Stomach (tissue), 8 donors: ENCODE measurements at regions not wholly inside any gene's neighbourhood (a gene's known extent, or its start where the extent isn't known, plus 50 kb on each side); places are given as distances from the start of the nearest gene placed in this dataset.

Source experiments
- DNase-seq, 2 donors: peaks; one replicate each; pipeline versions ENCODE4 v3.0.0 to v3.0.0-alpha.2; 2013 to 2019
- H3K27ac ChIP-seq, 5 donors: fragments of 200-600 bp in 4 of 5; sonication (generic) in 4 of 5; one replicate each; pipeline ENCODE4 v1.5.1; 2013 to 2019; ENCODE audit warnings: mild to moderate bottlenecking in 1 of 5, moderate library complexity in 1 of 5
- H3K27me3 ChIP-seq, 3 donors: fragments of 200-600 bp; sonication (generic); one replicate each; pipeline ENCODE4 v1.5.1; 2017 to 2019; ENCODE audit warnings: mixed run types in 1 of 3
- H3K36me3 ChIP-seq, 4 donors: fragments of 200-600 bp; sonication (generic); 1 replicate in 3 of 4; 2 replicates in 1 of 4; pipeline ENCODE4 v1.5.1; 2016 to 2019
- H3K4me1 ChIP-seq, 4 donors: fragments of 200-600 bp; sonication (generic); one replicate each; pipeline ENCODE4 v1.5.1; 2016 to 2019
- H3K4me3 ChIP-seq, 4 donors: fragments of 200-600 bp; sonication (generic) in 3 of 4; one replicate each; pipeline ENCODE4 v1.5.1; 2016 to 2019; ENCODE audit warnings: mild to moderate bottlenecking in 1 of 4
- H3K9me3 ChIP-seq, 4 donors: fragments of 200-600 bp; sonication (generic); one replicate each; pipeline ENCODE4 v1.5.1; 2016 to 2019
- CTCF ChIP-seq, 7 experiments: fragments of 450-650 bp in 4 of 7; fragments of 200-600 bp in 3 of 7; sonication (generic) in 3 of 7; IDR thresholded peaks; one replicate each; pipeline ENCODE4 v1.5.1; 2016 to 2019; ENCODE audit warnings: antibody characterized with exemption in 7 of 7, control low read depth in 2 of 7, mild to moderate bottlenecking in 1 of 7
- EP300 ChIP-seq: sonication (generic); formaldehyde crosslinking; IDR thresholded peaks from one replicate; pipeline ENCODE4 v1.6.1; 2017; ENCODE audit warnings: antibody characterized with exemption
- POLR2A ChIP-seq, 4 donors: fragments of 450-650 bp; IDR thresholded peaks; one replicate each; pipeline ENCODE4 v1.6.1; 2016; ENCODE audit warnings: antibody characterized with exemption in 4 of 4, control low read depth in 2 of 4, mild to moderate bottlenecking in 1 of 4, moderate library complexity in 1 of 4
- POLR2AphosphoS5 ChIP-seq, 3 donors: sonication (generic); formaldehyde crosslinking; IDR thresholded peaks; one replicate each; pipeline ENCODE4 v1.6.1; 2016; ENCODE audit warnings: antibody characterized with exemption in 3 of 3
- WGBS, 5 donors: extraction: QIAGEN DNeasy Blood & Tissue Kit in 3 of 5; methylation state at CpG; one replicate each; pipeline versions ENCODE4 v1.1.5 to v1.1.7; 2013 to 2018; 5-methylcytosine and 5-hydroxymethylcytosine counted together
- intact Hi-C: fragments of 100-400 bp; cut with DNase I; formaldehyde crosslinking; loops from one replicate; pipeline ENCODE4 v1.15.1; 2023; ENCODE audit warnings: low total_unique reads
- donor health status: healthy with polysubstance abuse.
- donor health status: Bipolar disorder and iron deficiency.
- donor health status: healthy.

- no peak for TF ChIP-seq EP300
- no peak for TF ChIP-seq POLR2AphosphoS5 (IDR thresholded peaks at IDR 0.05)
- no peak for DNase-seq
- Histone ChIP-seq H3K36me3 (no peaks in the 10 kb centered on the region), H3K4me3 (no peak overlapping the region), H3K27ac (no peak overlapping the region), H3K4me1 (no peaks in the 10 kb centered on the region), H3K27me3 (peaks cover 0 to 18% (median 0%) of the 10 kb centered on the region in 3 donors), H3K9me3 (no peaks in the 10 kb centered on the region)
- intact Hi-C loops, result no loop called here
- WGBS, 5 donors, result 74 to 82% (median 79%) methylated on average over 13 of the region's 13 CpGs
Measured at GRCh38 chr10:128422190-128422589, 296.0 kb upstream of the MKI67 start.

- WGBS, 5 donors, result 84 to 94% (median 89%) methylated on average over 5 of the region's 5 CpGs
- TF ChIP-seq POLR2AphosphoS5 (IDR thresholded peaks at IDR 0.05) (no peak), CTCF (IDR thresholded peaks at IDR 0.05) (no peak), POLR2A (IDR thresholded peaks at IDR 0.05) (no peak), EP300 (no peak)
Measured at GRCh38 chr10:128422999-128423398, 296.8 kb upstream of the MKI67 start.

GRCh38 chr10:128429321-128429720 is 303.1 kb upstream of the MKI67 start:
- WGBS, 5 donors, result 67 to 78% (median 72%) methylated on average over 10 of the region's 10 CpGs
- Histone ChIP-seq H3K4me1 (no peaks in the 10 kb centered on the region), H3K4me3 (no peak overlapping the region), H3K36me3 (no peaks in the 10 kb centered on the region), H3K9me3 (no peaks in the 10 kb centered on the region), H3K27ac (no peak overlapping the region), H3K27me3 (peaks cover 0 to 31% (median 0%) of the 10 kb centered on the region in 3 donors)
- no peak for DNase-seq
- TF ChIP-seq POLR2AphosphoS5 (IDR thresholded peaks at IDR 0.05), result no peak
- TF ChIP-seq CTCF (IDR thresholded peaks at IDR 0.05), result no peak
- no peak for TF ChIP-seq EP300
- TF ChIP-seq POLR2A (IDR thresholded peaks at IDR 0.05), result no peak
- intact Hi-C loops, result no loop called here

More at GRCh38 chr10:128422999-128423398, 296.8 kb upstream of the MKI67 start:
- no peak overlapping the region for H3K27ac ChIP-seq
- H3K4me1 ChIP-seq, result no peaks in the 10 kb centered on the region
- H3K4me3 ChIP-seq, result no peak overlapping the region
- H3K36me3 ChIP-seq, result no peaks in the 10 kb centered on the region
- no peak for DNase-seq
- no peaks in the 10 kb centered on the region for H3K9me3 ChIP-seq
- intact Hi-C loops, result no loop called here
- H3K27me3 ChIP-seq, result peaks cover 0 to 22% (median 0%) of the 10 kb centered on the region in 3 donors

GRCh38 chr10:128429835-128430513 is 303.8 kb upstream of the MKI67 start:
- intact Hi-C loops, result no loop called here
- WGBS, 5 donors, result 41 to 55% (median 47%) methylated on average over 26 to 33 of the region's 33 CpGs

More at GRCh38 chr10:128429835-128430513, 303.8 kb upstream of the MKI67 start:
- Histone ChIP-seq H3K9me3 (no peaks in the 10 kb centered on the region), H3K4me3 (no peak overlapping the region), H3K4me1 (no peaks in the 10 kb centered on the region), H3K36me3 (no peaks in the 10 kb centered on the region), H3K27ac (no peak overlapping the region), H3K27me3 (peaks cover 0 to 38% (median 0%) of the 10 kb centered on the region in 3 donors)
- TF ChIP-seq POLR2A (IDR thresholded peaks at IDR 0.05) (no peak), EP300 (no peak), POLR2AphosphoS5 (IDR thresholded peaks at IDR 0.05) (no peak), CTCF (IDR thresholded peaks at IDR 0.05) (no peak)
- peak in 1 of 2 donors; percentile 38 for DNase-seq
